Right cardiac atrium (tissue), 5 donors: ENCODE measurements at regions not wholly inside any gene's neighbourhood (a gene's known extent, or its start where the extent isn't known, plus 50 kb on each side); places are given as distances from the start of the nearest gene placed in this dataset.
A peak's percentile ranks its signal among the peaks of the same experiment; 100 is the strongest.
"Not testable (repeated sequence)": the region's sequence is repeated elsewhere in the genome, so short reads cannot be mapped to it uniquely, and the experiment has no call there.

Source experiments
- ATAC-seq, 2 donors: fragments of 200-7000 bp; cut with Tn5 transposase; one replicate each; pipeline versions ENCODE4 v1.8.0 to v1.9.1; 2020; ENCODE audit warnings: moderate library complexity in 2 of 2, mild to moderate bottlenecking in 1 of 2
- DNase-seq, 3 donors: peaks; one replicate each; pipeline ENCODE4 v3.0.0-alpha.2; 2020
- H3K27ac ChIP-seq: one replicate; pipeline ENCODE4 v1.5.1; 2013; ENCODE audit warnings: mild to moderate bottlenecking, low read length, control low read depth, moderate library complexity
- H3K27me3 ChIP-seq: one replicate; pipeline ENCODE4 v1.6.1; 2013; ENCODE audit not compliant: control insufficient read depth, insufficient read depth
- H3K4me1 ChIP-seq: one replicate; pipeline ENCODE4 v1.6.1; 2013; ENCODE audit warnings: low read length; ENCODE audit not compliant: control insufficient read depth, insufficient read depth
- H3K4me3 ChIP-seq: one replicate; pipeline ENCODE4 v1.5.1; 2013; ENCODE audit warnings: low read length, control low read depth
- H3K9me3 ChIP-seq: one replicate; pipeline ENCODE4 v1.6.1; 2013; ENCODE audit warnings: low read length; ENCODE audit not compliant: control insufficient read depth
- WGBS: extraction: QIAGEN DNeasy Blood & Tissue Kit; methylation state at CpG from one replicate; pipeline ENCODE4 v1.1.7; 2013; 5-methylcytosine and 5-hydroxymethylcytosine counted together
- intact Hi-C, 4 donors: fragments of 100-400 bp; cut with DNase I; formaldehyde crosslinking; loops; one replicate each; pipeline versions ENCODE4 v1.11.0 to v1.14.0; 2022 to 2023
- donor health status: healthy with polysubstance abuse.
- donor health status: DM: no; HTN: yes; CAD: no.
- donor health status: DM: no; HTN: no; CAD: no.
- donor health status: DM: no; HTN: yes; CAD: no; lungs with severe emphysema.
- donor health status: DM: yes; HTN: yes; CAD: no.

- Histone ChIP-seq H3K27me3 (no peaks in the 10 kb centered on the region), H3K4me3 (no peak overlapping the region), H3K4me1 (peaks cover 5% of the 10 kb centered on the region), H3K27ac (no peak overlapping the region), H3K9me3 (no peaks in the 10 kb centered on the region)
- intact Hi-C loops = loop anchor here in 2 of 4 donors (10.0 kb wide), 3 partner anchors 55 to 135 kb away; partner anchors contain the start of gene TENT5A (in 1 of the 2)
- ATAC-seq (no peak), DNase-seq (peak in 1 of 3 donors; percentile 34)
- 59% methylated on average over 6 of the region's 6 CpGs for WGBS
These were observed 137.0 kb upstream of the TENT5A start for GRCh38 chr6:81889377-81890053.

- DNase-seq, ATAC-seq, H3K4me1 ChIP-seq, H3K27ac ChIP-seq, H3K27me3 ChIP-seq, intact Hi-C loops, H3K9me3 ChIP-seq, H3K4me3 ChIP-seq: not testable (repeated sequence)
- WGBS = 94% methylated on average over 1 of the region's 1 CpG
These were observed 134.4 kb upstream of the TENT5A start for GRCh38 chr6:81886909-81887308.

GRCh38 chr6:81886157-81886556, 133.7 kb upstream of the TENT5A start:
- Histone ChIP-seq H3K27ac (no peak overlapping the region), H3K27me3 (no peaks in the 10 kb centered on the region), H3K9me3 (no peaks in the 10 kb centered on the region), H3K4me1 (peaks cover 2% of the 10 kb centered on the region), H3K4me3 (no peak overlapping the region)
- no peak for ATAC-seq
- no peak for DNase-seq
- intact Hi-C loops = no loop called here
- WGBS = 88% methylated on average over 2 of the region's 2 CpGs

- WGBS = 91% methylated on average over 4 of the region's 4 CpGs
- no peak for DNase-seq
These were observed 129.2 kb upstream of the TENT5A start for GRCh38 chr6:81881660-81882059.

GRCh38 chr6:81878479-81878878, 126.0 kb upstream of the TENT5A start:
- H3K9me3 ChIP-seq = no peaks in the 10 kb centered on the region
- H3K4me3 ChIP-seq = no peak overlapping the region
- ATAC-seq = no peak
- H3K27ac ChIP-seq = no peak overlapping the region
- intact Hi-C loops = no loop called here
- H3K27me3 ChIP-seq = no peaks in the 10 kb centered on the region
- no peaks in the 10 kb centered on the region for H3K4me1 ChIP-seq
- no peak for DNase-seq

More at GRCh38 chr6:81881660-81882059, 129.2 kb upstream of the TENT5A start:
- Histone ChIP-seq H3K4me1 (no peaks in the 10 kb centered on the region), H3K27ac (no peak overlapping the region), H3K9me3 (no peaks in the 10 kb centered on the region), H3K4me3 (no peak overlapping the region), H3K27me3 (no peaks in the 10 kb centered on the region)
- no peak for ATAC-seq
- intact Hi-C loops = no loop called here

- Histone ChIP-seq H3K4me1 (no peaks in the 10 kb centered on the region), H3K9me3 (no peaks in the 10 kb centered on the region), H3K27me3 (no peaks in the 10 kb centered on the region), H3K27ac (no peak overlapping the region), H3K4me3 (no peak overlapping the region)
- ATAC-seq (no peak), DNase-seq (no peak)
- intact Hi-C loops = no loop called here
- 49% methylated on average over 1 of the region's 1 CpG for WGBS
These were observed 124.5 kb upstream of the TENT5A start for GRCh38 chr6:81876971-81877370.

- Histone ChIP-seq H3K4me1 (no peaks in the 10 kb centered on the region), H3K27ac (no peak overlapping the region), H3K9me3 (no peaks in the 10 kb centered on the region), H3K27me3 (no peaks in the 10 kb centered on the region), H3K4me3 (no peak overlapping the region)
- no peak for DNase-seq
- intact Hi-C loops = no loop called here
- ATAC-seq = no peak
- 93% methylated on average over 3 of the region's 3 CpGs for WGBS
These were observed 123.4 kb upstream of the TENT5A start for GRCh38 chr6:81875782-81876293.

- ATAC-seq, H3K4me3 ChIP-seq, H3K9me3 ChIP-seq, H3K27me3 ChIP-seq, H3K4me1 ChIP-seq, intact Hi-C loops, DNase-seq, H3K27ac ChIP-seq: not testable (repeated sequence)
- 65% methylated on average over 11 of the region's 11 CpGs for WGBS
These were observed 117.4 kb upstream of the TENT5A start for GRCh38 chr6:81869749-81870508.

- no peaks in the 10 kb centered on the region for H3K9me3 ChIP-seq
- 69% methylated on average over 3 of the region's 3 CpGs for WGBS
- no peak overlapping the region for H3K27ac ChIP-seq
- no peaks in the 10 kb centered on the region for H3K27me3 ChIP-seq
- intact Hi-C loops = no loop called here
- peaks cover 3% of the 10 kb centered on the region for H3K4me1 ChIP-seq
- no peak overlapping the region for H3K4me3 ChIP-seq
- ATAC-seq = no peak
- DNase-seq = no peak
These were observed 113.2 kb upstream of the TENT5A start for GRCh38 chr6:81865712-81866111.

- intact Hi-C loops = no loop called here
- no peak for DNase-seq
- Histone ChIP-seq H3K4me1 (peaks cover 3% of the 10 kb centered on the region), H3K9me3 (no peaks in the 10 kb centered on the region), H3K27ac (no peak overlapping the region), H3K4me3 (no peak overlapping the region), H3K27me3 (no peaks in the 10 kb centered on the region)
- ATAC-seq = no peak
- WGBS = 89% methylated on average over 2 of the region's 2 CpGs
These were observed 111.6 kb upstream of the TENT5A start for GRCh38 chr6:81864124-81864523.

GRCh38 chr6:81863123-81863522, 110.6 kb upstream of the TENT5A start:
- peaks cover 3% of the 10 kb centered on the region for H3K4me1 ChIP-seq
- ATAC-seq = no peak
- no peak for DNase-seq
- intact Hi-C loops = no loop called here
- H3K27me3 ChIP-seq = no peaks in the 10 kb centered on the region
- WGBS = 33% methylated on average over 1 of the region's 1 CpG
- H3K9me3 ChIP-seq = no peaks in the 10 kb centered on the region
- no peak overlapping the region for H3K4me3 ChIP-seq
- no peak overlapping the region for H3K27ac ChIP-seq
